PC-3 (cell line): ENCODE measurements at regions not wholly inside any gene's neighbourhood (a gene's known extent, or its start where the extent isn't known, plus 50 kb on each side); places are given as distances from the start of the nearest gene placed in this dataset.

ENCODE experiments used
- CTCF ChIP-seq: fragments of 300-600 bp; sonication (generic); conservative IDR thresholded peaks from 2 replicates; pipeline ENCODE4 v1.5.1; 2017; ENCODE audit warnings: antibody characterized with exemption, low read depth, mild to moderate bottlenecking, low read length
- EZH2phosphoT487 ChIP-seq: fragments of 300-600 bp; sonication (generic); IDR thresholded peaks from 2 replicates; pipeline ENCODE4 v1.6.1; 2018; ENCODE audit warnings: mild to moderate bottlenecking, antibody characterized with exemption, low read length, borderline replicate concordance

GRCh38 chr16:51892293-51893007 lies 654.5 kb downstream of the TOX3 start:
- TF ChIP-seq CTCF (no peak), EZH2phosphoT487 (no peak)
